ENCODE measurements at regions not wholly inside any gene's neighbourhood (a gene's known extent, or its start where the extent isn't known, plus 50 kb on each side); places are given as distances from the start of the nearest gene placed in this dataset.
"Not testable (repeated sequence)": the region's sequence is repeated elsewhere in the genome, so short reads cannot be mapped to it uniquely, and the experiment has no call there.

DNA sequence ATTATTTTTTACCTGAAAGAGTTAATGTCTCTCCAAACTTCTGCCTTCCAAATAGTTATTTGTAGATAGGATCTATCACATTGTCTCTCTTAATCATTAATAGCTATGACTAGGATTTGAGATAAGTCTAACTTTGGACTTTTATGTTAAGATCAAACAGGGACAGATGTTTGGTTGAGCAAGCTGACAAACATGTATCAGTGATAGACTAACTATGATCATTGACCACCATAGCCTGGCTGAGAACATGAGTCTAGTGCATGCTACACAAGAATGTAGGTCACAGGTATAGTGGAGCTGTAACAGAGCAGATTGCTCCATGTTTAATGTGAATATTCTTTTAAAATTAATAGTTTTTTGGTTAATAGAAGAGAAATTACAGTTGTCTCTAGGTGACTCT, 52.0 kb downstream of the SYT15B start:
- DNase-seq, result not testable (repeated sequence)

DNA sequence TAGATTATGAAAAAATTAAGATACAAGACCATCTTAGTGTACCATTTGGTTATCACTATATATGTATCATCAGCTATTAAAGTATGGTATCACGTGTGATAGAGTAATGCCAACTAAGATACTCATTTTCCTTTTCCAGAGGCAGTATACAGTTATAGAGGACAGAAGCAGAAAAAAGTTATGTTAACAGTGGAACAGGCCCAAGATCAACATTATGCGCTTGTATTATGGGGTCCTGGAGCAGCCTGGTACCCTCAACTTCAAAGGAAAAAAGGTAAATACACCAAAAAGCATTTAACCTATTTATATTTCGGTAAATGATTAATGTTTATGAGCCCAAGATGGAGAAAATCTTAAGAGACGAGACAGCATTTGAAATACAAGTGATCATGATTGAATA, 52.9 kb downstream of the SYT15B start:
- not testable (repeated sequence) for DNase-seq

DNA sequence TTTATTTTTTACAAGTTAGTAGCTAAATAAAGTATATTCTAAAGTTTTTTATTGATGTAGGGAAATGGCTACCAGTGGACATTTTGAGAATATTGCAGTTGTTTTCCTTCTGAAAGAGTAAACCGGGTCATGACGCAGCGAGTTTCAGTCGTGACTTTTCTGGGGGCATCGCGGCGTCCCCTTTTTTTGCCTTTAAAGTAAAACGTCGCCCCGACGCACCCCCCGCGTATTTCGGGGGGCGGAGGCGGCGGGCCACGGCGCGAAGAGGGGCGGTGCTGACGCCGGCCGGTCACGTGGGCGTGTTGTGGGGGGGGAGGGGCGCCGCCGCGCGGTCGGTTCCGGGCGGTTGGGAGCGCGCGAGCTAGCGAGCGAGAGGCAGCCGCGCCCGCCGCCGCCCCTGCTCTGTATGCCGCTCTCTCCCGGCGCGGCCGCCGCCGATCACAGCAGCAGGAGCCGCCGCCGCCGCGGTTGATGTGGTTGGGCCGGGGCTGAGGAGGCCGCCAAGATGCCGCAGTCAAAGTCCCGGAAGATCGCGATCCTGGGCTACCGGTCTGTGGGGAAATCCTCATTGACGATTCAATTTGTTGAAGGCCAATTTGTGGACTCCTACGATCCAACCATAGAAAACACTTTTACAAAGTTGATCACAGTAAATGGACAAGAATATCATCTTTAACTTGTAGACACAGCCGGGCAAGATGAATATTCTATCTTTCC, 57.5 kb downstream of the SYT15B start:
- peak; percentile 61 for DNase-seq

DNA sequence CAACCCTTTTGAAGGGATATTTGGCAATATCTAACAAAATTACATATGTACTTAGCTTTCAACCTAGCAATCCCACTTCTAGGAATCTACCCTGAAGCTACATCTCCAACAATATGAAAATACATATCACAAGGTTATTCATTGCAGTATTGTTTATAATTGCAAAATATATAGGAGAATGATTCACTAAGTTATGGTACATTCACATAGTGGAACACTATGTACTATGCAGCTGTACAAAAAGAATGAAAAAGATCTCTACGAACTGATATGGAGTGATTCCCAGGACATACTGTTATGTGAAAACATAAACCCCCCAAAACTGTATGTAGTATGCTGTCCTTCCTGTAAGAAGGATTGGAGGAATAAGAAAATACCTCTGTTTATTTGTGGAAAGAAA, 62.1 kb downstream of the SYT15B start:
- not testable (repeated sequence) for DNase-seq

DNA sequence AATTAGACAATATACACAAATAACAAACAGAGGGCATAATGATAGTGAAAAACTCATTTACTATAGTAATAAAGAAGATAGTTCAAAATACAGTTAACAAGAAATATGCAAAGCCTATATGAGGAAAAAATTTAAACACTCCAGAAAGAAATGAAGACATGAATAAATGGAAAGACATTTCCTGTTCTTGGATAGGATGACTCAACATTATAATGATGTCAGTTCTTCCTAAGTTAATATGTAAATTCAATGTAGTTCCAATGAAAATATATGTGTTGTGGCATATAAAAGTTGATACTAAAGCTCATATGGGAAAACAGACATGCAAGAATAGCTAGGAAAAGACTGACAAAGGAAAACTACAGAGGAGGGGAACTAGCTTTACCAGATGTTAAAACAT, 63.5 kb downstream of the SYT15B start:
- not testable (repeated sequence) for DNase-seq

DNA sequence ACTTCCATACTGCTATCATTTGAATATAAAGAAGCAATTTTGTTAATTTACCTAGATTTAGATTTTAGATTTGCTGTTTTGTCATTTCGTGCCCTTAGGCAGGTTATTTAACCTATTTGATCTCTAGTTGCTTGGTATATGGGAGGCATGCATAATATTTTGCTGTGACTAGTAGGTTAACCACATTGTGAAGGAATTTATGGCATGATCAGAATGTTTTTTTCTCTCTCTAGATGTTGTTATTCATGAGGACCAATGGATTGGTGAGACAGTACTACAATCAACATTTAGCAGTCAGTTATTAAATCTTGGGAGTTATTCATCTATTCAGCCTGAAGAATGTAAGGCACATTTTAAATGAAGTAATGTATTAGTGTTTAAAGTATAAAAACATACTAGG, 67.2 kb downstream of the SYT15B start:
- not testable (repeated sequence) for DNase-seq

DNA sequence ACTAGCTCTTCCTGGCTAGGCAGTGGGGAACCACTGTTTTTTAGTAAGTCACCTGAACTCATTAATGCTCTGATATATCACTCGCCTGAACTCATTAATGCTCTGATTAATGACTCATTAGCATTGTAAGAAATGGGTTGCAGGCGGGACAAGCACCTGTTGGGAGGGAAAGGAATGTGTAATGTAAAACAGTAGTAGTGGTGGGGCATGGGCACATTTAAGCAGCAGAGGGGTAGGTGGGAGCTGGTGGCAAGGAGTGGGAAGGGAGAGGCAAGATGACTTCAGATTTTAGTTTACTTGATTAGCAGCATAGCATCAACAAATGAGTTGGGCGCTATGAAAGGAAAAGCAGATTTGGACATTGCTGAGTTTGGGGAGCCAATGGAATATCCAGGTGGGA, 68.2 kb downstream of the SYT15B start:
- DNase-seq, result not testable (repeated sequence)

DNA sequence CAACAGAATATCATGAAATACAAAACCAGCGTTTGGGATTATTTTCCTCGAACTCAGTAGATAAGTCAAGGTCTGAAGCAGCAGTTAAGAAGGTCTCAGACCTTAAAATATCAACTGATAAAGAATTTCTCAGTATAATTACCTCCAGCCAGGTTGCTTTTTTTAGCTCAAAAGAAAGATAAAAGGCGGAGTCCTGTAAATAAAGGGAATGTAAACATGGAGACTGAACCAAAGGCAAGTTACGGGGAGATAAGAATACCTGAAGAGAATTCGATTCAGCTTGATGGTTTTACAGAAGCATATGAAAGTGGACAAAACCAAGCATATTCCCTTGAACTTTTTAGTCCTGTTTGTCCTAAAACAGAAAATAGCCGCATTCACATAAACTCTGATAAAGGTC, 73.1 kb downstream of the SYT15B start:
- DNase-seq, result not testable (repeated sequence)

DNA sequence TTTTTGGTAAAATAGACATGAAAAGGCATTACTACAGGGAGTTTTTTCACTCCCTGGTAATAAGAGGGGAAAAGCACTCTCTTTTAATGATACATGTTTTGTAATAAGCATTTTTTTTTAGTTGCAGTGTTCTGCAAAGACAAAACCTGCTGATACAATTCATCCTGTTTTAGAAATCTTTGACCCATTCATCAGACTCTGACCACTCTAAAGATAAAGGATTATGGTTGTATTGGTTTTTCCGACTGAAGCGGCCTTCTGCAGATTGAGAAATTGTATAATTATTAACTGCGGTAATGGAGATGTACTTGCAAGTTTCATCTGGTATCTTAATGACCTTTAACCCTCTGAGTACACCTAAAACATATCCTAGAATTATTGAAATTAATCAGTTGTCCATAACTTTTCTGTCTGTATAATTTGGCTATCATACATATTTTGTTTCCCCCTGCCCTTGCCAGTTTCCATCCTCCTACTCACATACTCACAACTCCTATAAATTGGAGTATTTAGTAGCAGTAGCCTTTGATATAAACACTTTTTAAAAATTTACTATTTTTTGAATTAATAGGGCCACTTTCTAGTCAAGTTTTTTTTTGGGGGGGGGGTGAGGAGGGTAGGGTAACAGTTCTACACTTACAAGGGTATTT, 79.4 kb downstream of the SYT15B start:
- not testable (repeated sequence) for DNase-seq

DNA sequence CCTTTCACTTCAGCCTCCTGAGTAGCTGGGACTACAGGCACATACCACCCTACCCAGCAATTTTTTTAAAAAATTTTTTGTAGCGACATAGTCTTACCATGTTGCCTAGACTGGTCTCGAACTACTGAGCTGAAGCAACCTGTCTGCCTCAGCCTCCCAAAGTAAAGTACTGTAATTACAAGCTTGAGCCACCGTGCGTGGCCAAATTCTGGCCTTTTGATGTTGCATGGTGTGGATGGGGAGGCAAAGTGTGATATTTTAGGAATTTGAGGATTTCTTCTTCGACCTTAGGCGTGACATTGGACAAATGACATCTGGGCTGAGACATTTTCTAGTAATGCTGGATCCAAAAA, 81.8 kb downstream of the SYT15B start:
- not testable (repeated sequence) for DNase-seq

DNA sequence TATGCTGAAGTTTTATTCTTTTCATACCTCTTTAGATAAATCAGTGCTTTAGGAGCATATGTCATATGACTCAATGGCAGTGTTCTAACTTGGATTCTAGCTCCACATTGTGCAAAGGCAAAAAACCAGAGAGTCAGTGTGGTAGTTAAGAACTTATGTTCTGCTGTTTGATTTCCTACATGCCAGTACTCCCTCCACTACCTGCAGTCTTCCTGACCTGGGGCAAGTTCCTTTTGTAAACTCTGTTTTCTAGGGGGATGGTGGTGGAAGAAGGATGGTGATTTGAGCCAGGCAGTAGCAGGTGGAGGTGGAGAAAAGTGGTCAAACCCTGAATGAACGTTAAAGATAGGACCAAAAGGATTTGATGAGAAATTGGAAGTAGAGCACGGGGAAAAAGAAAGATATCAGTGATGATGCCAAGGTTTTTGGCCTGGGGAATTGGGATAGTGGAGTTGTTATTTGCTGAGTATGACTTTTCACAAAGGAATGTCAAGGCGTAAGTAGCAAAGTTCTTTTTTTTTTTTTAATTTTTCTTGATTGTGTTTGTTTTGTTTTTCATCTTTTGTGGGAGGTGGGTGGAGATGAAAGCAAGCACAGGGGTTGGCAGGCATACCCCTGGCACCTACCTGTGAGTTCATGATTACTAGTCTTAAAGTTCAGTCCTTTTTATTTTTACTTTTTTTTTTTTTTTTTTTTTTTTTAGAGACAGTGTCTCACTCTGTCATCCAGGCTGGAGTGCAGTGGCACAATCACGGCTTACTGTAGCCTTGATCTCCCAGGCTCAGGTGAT, 82.3 kb downstream of the SYT15B start:
- not testable (repeated sequence) for DNase-seq

DNA sequence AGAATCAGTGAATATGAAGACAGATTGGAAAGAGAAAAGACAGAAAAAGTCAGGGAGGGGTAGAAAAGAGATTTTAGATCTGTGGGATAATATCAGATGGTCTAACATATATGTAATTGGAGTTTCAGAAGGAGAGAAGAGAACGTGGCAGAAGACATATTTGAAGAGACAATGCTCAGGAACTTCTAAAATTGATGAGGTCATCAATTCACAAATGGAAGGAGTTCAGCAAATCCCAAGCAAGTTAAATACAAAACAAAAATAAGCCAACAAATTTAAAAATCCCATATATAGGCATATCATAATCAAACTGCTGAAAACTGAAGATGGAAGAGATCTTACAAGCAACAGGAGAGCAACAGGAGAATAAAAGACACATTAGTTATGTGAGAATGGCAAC, 87.3 kb downstream of the SYT15B start:
- not testable (repeated sequence) for DNase-seq

DNA sequence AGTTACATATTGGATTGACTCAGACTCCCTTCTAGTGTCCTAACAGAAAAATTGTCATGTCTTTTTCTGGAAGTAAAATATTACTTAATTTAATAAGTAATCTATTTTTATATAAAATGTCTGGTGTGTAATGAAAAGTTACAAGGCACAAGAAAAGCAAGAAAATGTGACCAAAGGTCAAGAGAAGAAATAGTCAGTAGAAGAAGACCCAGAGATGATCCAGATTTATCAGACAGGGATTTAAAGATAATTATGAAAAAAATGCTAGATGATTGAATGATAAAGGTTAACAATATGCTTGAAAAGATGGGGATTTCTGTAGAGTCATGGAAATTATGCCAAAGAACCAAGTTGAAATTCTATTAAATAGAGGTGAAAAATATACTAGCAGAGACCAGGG, 87.8 kb downstream of the SYT15B start:
- not testable (repeated sequence) for DNase-seq

DNA sequence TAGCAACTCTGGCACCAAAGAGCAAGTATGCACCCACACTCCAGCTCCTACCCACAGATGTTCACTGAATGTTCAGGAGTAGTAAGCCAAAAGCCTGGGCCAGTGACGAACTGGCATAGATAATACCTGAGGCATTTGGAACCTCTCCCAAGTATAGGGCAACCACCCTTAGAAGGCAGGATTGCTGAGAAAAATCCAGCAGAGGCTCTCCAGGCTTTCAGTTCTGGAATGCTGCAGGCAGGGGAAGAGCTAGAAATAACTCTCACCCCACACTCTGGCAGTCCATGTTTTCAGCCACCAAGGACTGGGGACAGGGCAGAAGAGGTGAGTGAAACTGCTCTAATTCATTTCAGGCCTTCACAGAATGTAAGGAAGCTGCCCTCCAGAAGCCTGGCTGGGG, 90.3 kb downstream of the SYT15B start:
- not testable (repeated sequence) for DNase-seq

DNA sequence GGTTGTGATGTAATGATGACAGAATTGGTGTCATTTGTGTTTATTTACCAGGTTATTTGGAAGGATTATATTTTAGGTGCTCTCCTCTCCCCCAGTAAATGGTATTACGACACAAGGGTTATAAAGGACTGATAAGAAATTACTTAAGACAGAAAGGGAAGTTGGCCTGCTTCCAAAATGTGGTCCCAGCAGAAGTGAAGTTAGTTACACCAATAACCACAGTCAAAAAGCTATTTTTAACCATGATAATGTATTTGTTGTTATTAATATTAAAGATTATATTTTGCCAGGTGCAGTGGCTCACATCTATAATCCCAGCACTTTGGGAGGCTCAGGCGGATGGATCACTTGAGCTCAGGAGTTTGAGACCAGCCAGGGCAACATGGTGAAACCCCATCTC, 92.5 kb downstream of the SYT15B start:
- not testable (repeated sequence) for DNase-seq

DNA sequence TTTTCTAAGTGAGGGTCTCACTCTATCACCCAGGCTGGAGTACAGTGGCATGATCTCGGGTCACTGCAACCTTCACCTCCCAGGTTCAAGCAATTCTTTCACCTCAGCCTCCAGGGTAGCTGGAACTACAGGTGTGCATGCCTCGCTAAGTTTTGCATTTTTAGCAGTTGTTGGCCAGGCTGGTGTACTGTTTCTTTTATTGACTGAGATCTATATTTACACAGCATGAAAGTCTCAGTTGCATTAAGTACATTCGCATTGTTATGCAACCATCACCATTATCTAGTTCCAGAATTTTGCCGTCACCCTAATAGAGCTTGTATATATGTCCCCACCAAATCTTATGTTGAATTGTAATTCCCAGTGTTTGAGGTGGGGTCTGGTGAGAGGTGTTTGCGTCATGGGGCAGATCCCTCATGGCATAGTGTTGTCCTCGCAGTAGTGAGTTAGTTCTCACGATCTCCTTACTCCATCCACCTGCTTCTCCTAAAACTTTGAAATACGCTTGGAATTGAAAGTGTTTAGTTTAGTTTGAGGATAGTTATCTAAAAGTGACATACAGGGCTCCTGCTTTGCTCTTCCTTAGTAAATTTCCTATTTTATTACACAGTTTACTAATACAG, 101.3 kb downstream of the SYT15B start:
- DNase-seq, result not testable (repeated sequence)

DNA sequence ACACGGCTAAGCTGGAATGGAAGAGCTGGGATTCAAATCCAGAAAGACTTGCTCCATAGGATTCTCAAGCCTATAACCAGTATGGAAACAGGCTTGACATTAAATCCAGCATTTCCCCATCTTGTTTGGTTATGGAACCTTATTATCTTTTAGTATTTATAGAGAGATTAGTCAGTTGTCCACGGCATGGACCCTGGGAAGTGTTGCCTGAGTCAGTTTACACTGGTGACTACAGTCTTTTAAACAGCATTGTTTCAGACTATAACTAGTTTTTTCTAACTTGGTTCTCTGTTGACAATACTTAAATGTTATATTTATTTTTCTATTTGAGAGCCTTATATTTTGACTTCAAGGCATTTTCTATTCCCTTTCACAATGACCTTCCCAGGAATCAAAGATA, 106.7 kb downstream of the SYT15B start:
- DNase-seq, result not testable (repeated sequence)

DNA sequence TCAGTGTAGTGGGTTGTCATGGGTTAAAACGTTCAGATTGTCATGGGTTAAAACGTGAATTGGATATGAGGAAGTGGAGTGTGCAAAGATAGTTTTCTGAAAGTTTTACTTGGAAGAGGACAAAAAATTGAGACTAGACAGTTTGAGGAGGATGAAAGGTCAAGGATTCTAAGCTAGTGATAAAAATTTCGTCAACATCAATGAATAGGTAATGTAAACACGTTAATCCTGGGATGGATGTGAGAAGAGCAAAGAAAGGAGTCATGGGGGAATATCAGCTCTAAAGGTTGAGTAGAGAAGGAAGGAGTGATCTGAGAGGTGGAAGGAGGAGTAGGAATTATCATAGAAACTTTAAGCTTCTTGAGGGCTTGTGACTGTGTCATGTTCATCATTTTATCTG, 109.2 kb downstream of the SYT15B start:
- DNase-seq, result not testable (repeated sequence)

DNA sequence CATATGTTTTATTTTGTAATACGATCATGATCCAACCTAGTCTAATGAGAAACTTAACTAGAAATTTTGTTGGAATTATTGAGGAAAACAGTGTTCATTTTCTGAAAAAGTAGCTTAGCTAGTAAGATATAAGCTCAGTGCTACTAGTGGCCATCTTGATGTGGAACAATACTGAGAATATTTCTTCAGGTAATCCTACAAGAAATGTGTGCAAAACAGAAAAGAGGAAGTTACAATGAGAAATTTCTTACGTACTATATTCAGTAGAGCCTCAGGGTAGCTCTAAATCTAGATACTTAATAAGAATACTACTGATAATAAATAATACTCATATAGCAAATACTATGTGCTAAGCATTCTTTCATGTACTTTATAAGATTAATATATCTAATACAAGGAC, 114.8 kb downstream of the SYT15B start:
- DNase-seq, result not testable (repeated sequence)

DNA sequence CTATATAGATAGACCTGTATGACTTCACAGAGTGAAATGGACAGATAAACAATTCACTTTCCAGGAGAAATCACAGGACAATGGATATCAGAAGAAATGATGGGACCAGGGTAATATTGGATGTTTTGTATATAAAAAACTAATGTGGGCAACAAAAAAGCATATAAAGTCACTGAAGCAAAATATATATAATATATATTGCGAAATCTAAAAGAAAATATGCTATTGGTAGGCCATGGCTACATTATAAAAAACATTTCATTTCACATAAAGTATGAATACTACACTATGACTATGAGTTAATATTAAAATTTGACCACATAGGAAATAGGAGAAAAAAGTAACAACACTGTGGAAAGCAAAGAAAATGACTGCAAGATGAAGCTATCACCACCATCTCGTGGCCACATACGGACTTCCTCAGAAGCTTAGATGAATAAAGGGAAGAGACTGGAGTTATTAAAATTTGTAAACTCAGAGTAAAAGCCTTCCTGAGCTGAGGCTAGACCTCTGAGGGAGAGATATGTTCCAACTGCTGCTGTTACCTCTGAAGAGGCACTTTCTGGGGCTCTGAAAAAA, 115.8 kb downstream of the SYT15B start:
- DNase-seq, result not testable (repeated sequence)

DNA sequence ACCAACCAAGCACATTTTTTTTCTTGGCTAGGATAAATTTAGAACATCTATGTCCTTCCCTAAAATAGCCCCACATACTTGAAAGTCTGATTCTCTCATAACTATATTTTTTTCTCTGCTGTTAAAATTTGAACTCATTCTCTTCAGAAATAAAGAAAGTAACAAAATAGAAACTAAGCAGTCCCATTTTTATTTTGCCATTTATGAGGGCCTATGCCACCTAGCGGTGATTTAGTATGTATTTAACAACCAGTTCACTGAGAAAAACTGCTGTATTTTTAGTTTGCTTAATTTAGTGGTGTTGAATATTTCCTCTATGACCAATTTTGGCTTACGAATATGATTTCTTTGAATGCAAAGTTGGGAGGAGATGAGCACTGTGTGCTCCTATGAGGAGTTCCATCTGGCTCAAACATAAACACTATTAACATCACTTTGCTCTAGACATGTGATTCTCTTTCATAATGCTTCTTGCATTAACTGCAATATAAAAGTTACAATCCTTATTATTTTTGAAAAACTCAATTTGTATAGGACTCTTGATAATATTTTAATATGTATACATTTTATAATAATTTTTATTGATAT, 116.6 kb downstream of the SYT15B start:
- not testable (repeated sequence) for DNase-seq

DNA sequence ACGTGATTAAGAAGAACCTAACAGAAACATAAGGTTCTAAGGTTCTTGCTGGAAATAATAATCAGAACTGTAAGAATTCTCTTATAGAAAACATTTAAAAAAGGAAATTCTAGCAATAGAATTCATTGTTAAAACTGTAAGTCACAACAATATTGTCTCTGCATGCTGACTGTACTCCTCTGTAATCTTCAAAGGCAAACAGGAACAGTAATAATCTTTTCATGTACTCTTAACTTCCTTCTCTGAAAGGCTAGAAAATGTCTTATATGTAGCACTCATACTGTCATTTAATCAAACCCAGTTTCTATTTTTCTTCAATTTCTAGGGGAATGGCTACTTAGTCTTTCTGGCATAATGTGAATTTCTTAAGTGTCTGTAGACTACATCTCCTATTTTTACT, 103.5 kb upstream of the AGAP9 start:
- not testable (repeated sequence) for DNase-seq

DNA sequence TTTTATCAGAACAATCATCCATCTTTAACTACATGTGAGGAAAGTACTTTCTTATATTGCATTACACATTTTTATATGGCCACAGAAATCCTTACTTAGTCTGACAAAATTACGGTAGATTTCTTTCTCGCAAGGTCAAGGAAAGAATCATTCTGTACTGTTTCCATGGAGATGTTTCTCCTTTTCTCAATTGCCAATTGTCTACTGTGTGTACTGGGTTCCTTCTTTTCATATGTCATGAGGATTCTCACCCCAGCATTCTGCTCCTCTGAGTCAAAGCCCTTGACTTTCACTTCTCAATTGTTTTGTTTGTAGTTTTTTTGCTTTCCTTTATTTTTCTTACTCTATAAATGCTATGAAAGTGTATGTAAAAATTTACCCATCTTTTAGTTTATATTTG, 99.3 kb upstream of the AGAP9 start:
- DNase-seq, result not testable (repeated sequence)

All from stimulated activated CD4-positive, alpha-beta T cell treated with anti-CD3 and anti-CD28 coated beads, Interleukin-1b, Interleukin-23, amount 100 ng/mL, for 48 hours (primary cell).